HepG2 (cell line): ENCODE measurements at regions not wholly inside any gene's neighbourhood (a gene's known extent, or its start where the extent isn't known, plus 50 kb on each side); places are given as distances from the start of the nearest gene placed in this dataset.

Experiments
- ATAC-seq: fragments of 200-7000 bp; cut with Tn5 transposase; 3 replicates; pipeline ENCODE4 v1.9.1; 2020; ENCODE audit warnings: mild to moderate bottlenecking, moderate library complexity
- BruUV-seq: library from RNA; stranded (reverse); fragments of 400-500 nt; replicated peaks from 2 replicates; lab custom pipeline; 2021; lab: Mats Ljungman, UMichigan
- CTCF ChIA-PET: fragments of 300-600 bp; formaldehyde crosslinking; extraction: SDS; loops from one replicate; lab custom pipeline; 2021; ENCODE audit warnings: low total read pairs, inconsistent platforms, low intra/inter-chr PET ratio; lab: Yijun Ruan, JAX
- POLR2A ChIA-PET: fragments of 350-600 bp; sonication (Branson Sonifier 250); formaldehyde crosslinking; loops from one replicate; lab custom pipeline; 2020; ENCODE audit warnings: antibody characterized with exemption, inconsistent platforms; lab: Yijun Ruan, JAX
- DNase-seq: peaks from one replicate; pipeline ENCODE4 v3.0.0-alpha.2; 2015; ENCODE audit warnings: low spot score
- FAIRE-seq: peaks from 3 replicates; lab custom pipeline; 2011; peaks lifted over from hg19 to GRCh38; lab: Jason Lieb, UNC
- H2AFZ ChIP-seq: one replicate; pipeline ENCODE4 v1.6.1; 2011; ENCODE audit warnings: low read length, inconsistent platforms
- H3K27ac ChIP-seq: fragments of 300-600 bp; 3 replicates; pipeline ENCODE4 v1.8.0; 2011; ENCODE audit warnings: mixed run types, mild to moderate bottlenecking, mixed read lengths, low read length, inconsistent platforms; ENCODE audit not compliant: insufficient read depth; ENCODE audit errors: extremely low read length
- H3K27me3 ChIP-seq, 2 experiments: fragments of 200-600 bp in 1 of 2; 2 replicates in 1 of 2; 3 replicates in 1 of 2; pipeline versions ENCODE4 v1.6.0 to v1.8.0; 2011; ENCODE audit warnings: low read length in 2 of 2, mild to moderate bottlenecking in 2 of 2, moderate library complexity in 2 of 2, inconsistent platforms in 1 of 2; ENCODE audit not compliant: insufficient read depth in 2 of 2, control insufficient read depth in 1 of 2
- H3K36me3 ChIP-seq, 2 experiments: fragments of 200-600 bp in 1 of 2; replicated peaks in 1 of 2; 2 replicates in 1 of 2; 3 replicates in 1 of 2; pipeline versions ENCODE4 v1.5.1 to v1.8.0; 2011; ENCODE audit warnings: low read length in 2 of 2, inconsistent platforms in 1 of 2; ENCODE audit not compliant: insufficient read depth in 2 of 2, control insufficient read depth in 1 of 2
- H3K4me1 ChIP-seq: 2 replicates; pipeline ENCODE4 v1.5.1; 2012; ENCODE audit warnings: low read length, inconsistent platforms; ENCODE audit not compliant: insufficient read depth
- H3K4me2 ChIP-seq: 2 replicates; pipeline ENCODE4 v1.6.0; 2011; ENCODE audit warnings: low read depth, low read length, inconsistent platforms
- H3K4me3 ChIP-seq, 3 experiments: fragments of 200-600 bp in 1 of 3; sonication (generic), shearing (Covaris generic) in 1 of 3; replicated peaks in 1 of 3; 2 replicates each; pipeline ENCODE4 v1.5.1; 2011 to 2016; ENCODE audit warnings: low read length in 3 of 3, inconsistent platforms in 2 of 3, low read depth in 2 of 3, mild to moderate bottlenecking in 2 of 3, control low read depth in 1 of 3, mixed read lengths in 1 of 3; ENCODE audit not compliant: insufficient read depth in 1 of 3
- H3K79me2 ChIP-seq: one replicate; pipeline ENCODE4 v1.6.1; 2011; ENCODE audit warnings: low read length, inconsistent platforms; ENCODE audit not compliant: insufficient read depth
- H3K9ac ChIP-seq: 2 replicates; pipeline ENCODE4 v1.6.0; 2011; ENCODE audit warnings: mild to moderate bottlenecking, low read depth, low read length, inconsistent platforms; ENCODE audit not compliant: insufficient read depth
- H3K9me3 ChIP-seq: 2 replicates; pipeline ENCODE4 v1.5.1; 2012; ENCODE audit warnings: mild to moderate bottlenecking, low read length
- H4K20me1 ChIP-seq: 2 replicates; pipeline ENCODE4 v1.6.0; 2011; ENCODE audit warnings: inconsistent platforms, mild to moderate bottlenecking, low read length, moderate library complexity; ENCODE audit not compliant: insufficient read depth
- ATF7 ChIP-seq, 2 experiments: fragments of 450-650 bp in 1 of 2; sonication (generic) in 1 of 2; formaldehyde crosslinking in 1 of 2; IDR thresholded peaks; 2 replicates each; pipeline versions ENCODE4 v1.4.0 to v1.6.1; 2016 to 2020; ENCODE audit warnings: antibody characterized with exemption in 1 of 2, mild to moderate bottlenecking in 1 of 2, missing genetic modification reagents in 1 of 2
- CREB1 ChIP-seq, 2 experiments: fragments of 450-650 bp in 1 of 2; IDR thresholded peaks; 2 replicates each; pipeline ENCODE4 v1.6.1; 2016 to 2017; ENCODE audit warnings: control low read depth in 1 of 2, mild to moderate bottlenecking in 1 of 2, missing compliant biosample characterization in 1 of 2, missing genetic modification characterization in 1 of 2
- FOSL1 ChIP-seq: sonication (generic); formaldehyde crosslinking; IDR thresholded peaks from 2 replicates; pipeline ENCODE4 v1.9.0; 2021; ENCODE audit warnings: missing genetic modification reagents, borderline replicate concordance
- FOXO1 ChIP-seq: sonication (generic); formaldehyde crosslinking; IDR thresholded peaks from 2 replicates; pipeline ENCODE4 v1.4.0; 2020; ENCODE audit warnings: missing genetic modification reagents
- GTF2F1 ChIP-seq: fragments of 150-350 bp; IDR thresholded peaks from 2 replicates; pipeline ENCODE4 v1.6.1; 2014; ENCODE audit warnings: low read length
- GZF1 ChIP-seq: sonication (generic); formaldehyde crosslinking; IDR thresholded peaks from 2 replicates; pipeline ENCODE4 v1.5.1; 2020; ENCODE audit warnings: mild to moderate bottlenecking, missing genetic modification reagents
- HOXA9 ChIP-seq: sonication (generic); formaldehyde crosslinking; IDR thresholded peaks from 2 replicates; pipeline ENCODE4 v1.8.1; 2022; ENCODE audit warnings: missing genetic modification reagents, mild to moderate bottlenecking, moderate library complexity, borderline replicate concordance
- NBN ChIP-seq: fragments of 450-650 bp; conservative IDR thresholded peaks from 2 replicates; pipeline ENCODE4 v1.6.1; 2017
- NR1H2 ChIP-seq: sonication (generic); formaldehyde crosslinking; IDR thresholded peaks from 2 replicates; pipeline ENCODE4 v1.8.1; 2022; ENCODE audit warnings: low read depth, missing genetic modification reagents, borderline replicate concordance
- PHB2 ChIP-seq: fragments of 450-650 bp; IDR thresholded peaks from 2 replicates; pipeline ENCODE4 v1.6.1; 2018; ENCODE audit not compliant: partially characterized antibody
- PHF8 ChIP-seq: sonication (generic); formaldehyde crosslinking; IDR thresholded peaks from 2 replicates; pipeline ENCODE4 v1.5.0; 2020; ENCODE audit warnings: missing genetic modification reagents
- POLR2G ChIP-seq: fragments of 200-400 bp; formaldehyde crosslinking; IDR thresholded peaks from 2 replicates; pipeline ENCODE4 v1.6.1; 2018; ENCODE audit warnings: mild to moderate bottlenecking, low read depth, low read length, moderate library complexity
- REPIN1 ChIP-seq: sonication (generic); formaldehyde crosslinking; IDR thresholded peaks from 2 replicates; pipeline ENCODE4 v1.8.0; 2022; ENCODE audit warnings: missing genetic modification reagents, low read depth, mild to moderate bottlenecking, borderline replicate concordance
- SRSF9 ChIP-seq: fragments of 200-400 bp; formaldehyde crosslinking; IDR thresholded peaks from 2 replicates; pipeline ENCODE4 v1.6.1; 2018; ENCODE audit warnings: borderline replicate concordance, mild to moderate bottlenecking, low read depth, low read length; ENCODE audit not compliant: insufficient read depth, poor library complexity, severe bottlenecking
- TAF1 ChIP-seq: sonication (generic); formaldehyde crosslinking; IDR thresholded peaks from 2 replicates; pipeline ENCODE4 v1.4.0; 2020; ENCODE audit warnings: missing genetic modification reagents
- ZNF550 ChIP-seq: sonication (generic); formaldehyde crosslinking; IDR thresholded peaks from 2 replicates; pipeline ENCODE4 v1.4.0; 2020; ENCODE audit warnings: mild to moderate bottlenecking, missing genetic modification reagents, borderline replicate concordance
- ZNF773 ChIP-seq: sonication (generic); formaldehyde crosslinking; IDR thresholded peaks from 2 replicates; pipeline ENCODE4 v1.4.0; 2020; ENCODE audit warnings: missing genetic modification reagents, borderline replicate concordance
- ZNF776 ChIP-seq: sonication (generic); formaldehyde crosslinking; IDR thresholded peaks from 2 replicates; pipeline ENCODE4 v1.4.0; 2020; ENCODE audit warnings: mild to moderate bottlenecking, missing genetic modification reagents
- WGBS: methylation state at CpG from one replicate; pipeline ENCODE4 v1.1.6; 2017; ENCODE audit warnings: low lambda C conversion rate; 5-methylcytosine and 5-hydroxymethylcytosine counted together
- in situ Hi-C: cut with HindIII; loops from 2 replicates; pipeline ENCODE4 v1.10.0; 2017; ENCODE audit warnings: low pct_unique_long_range_greater_than_20kb; ENCODE audit not compliant: extremely low pct_ligation_motif_present
- intact Hi-C: fragments of 100-400 bp; cut with micrococcal nuclease; formaldehyde crosslinking; loops from one replicate; pipeline ENCODE4 v1.10.0; 2022; ENCODE audit not compliant: unreplicated experiment
- TF ChIP-seq, protein P1 (sequence below): sonication (generic); formaldehyde crosslinking; IDR thresholded peaks from 2 replicates; pipeline ENCODE4 v1.9.0; 2022; ENCODE audit warnings: missing genetic modification reagents, mild to moderate bottlenecking, borderline replicate concordance
- TF ChIP-seq, protein P2 (sequence below): fragments of 450-650 bp; IDR thresholded peaks from 2 replicates; pipeline ENCODE4 v1.6.1; 2017
- TF ChIP-seq, protein P3 (sequence below): sonication (generic); formaldehyde crosslinking; IDR thresholded peaks from 2 replicates; pipeline ENCODE4 v1.8.1; 2023; ENCODE audit warnings: mild to moderate bottlenecking, missing genetic modification reagents

DNA sequence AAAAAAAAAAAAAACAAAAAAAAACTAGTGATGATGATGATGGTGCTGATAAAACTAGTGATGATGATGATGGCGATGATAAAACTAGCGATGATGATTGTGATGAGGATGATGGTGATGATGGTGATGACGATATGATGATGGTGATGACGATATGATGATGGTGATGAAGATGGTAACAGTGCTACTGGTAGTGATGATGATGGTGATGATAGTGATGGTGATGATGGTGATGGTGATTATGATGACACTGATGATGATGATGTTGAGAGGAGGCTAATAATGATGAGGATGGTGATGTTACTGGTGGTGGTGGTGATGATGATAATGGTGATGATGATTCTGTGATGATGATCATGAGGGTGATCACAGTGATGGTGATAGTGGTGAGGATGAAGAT is 345.5 kb upstream of the CDH4 start (continued):
- peak; percentile 95 for TF ChIP-seq ATF7 (IDR thresholded peaks at IDR 0.05)
- TF ChIP-seq ATF7 (CRISPR knock-in tag; IDR thresholded peaks at IDR 0.05), result no peak
- TF ChIP-seq, protein P1, sequence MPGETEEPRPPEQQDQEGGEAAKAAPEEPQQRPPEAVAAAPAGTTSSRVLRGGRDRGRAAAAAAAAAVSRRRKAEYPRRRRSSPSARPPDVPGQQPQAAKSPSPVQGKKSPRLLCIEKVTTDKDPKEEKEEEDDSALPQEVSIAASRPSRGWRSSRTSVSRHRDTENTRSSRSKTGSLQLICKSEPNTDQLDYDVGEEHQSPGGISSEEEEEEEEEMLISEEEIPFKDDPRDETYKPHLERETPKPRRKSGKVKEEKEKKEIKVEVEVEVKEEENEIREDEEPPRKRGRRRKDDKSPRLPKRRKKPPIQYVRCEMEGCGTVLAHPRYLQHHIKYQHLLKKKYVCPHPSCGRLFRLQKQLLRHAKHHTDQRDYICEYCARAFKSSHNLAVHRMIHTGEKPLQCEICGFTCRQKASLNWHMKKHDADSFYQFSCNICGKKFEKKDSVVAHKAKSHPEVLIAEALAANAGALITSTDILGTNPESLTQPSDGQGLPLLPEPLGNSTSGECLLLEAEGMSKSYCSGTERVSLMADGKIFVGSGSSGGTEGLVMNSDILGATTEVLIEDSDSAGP, result no peak
- no peak for TF ChIP-seq REPIN1 (CRISPR knock-in tag)
- TF ChIP-seq NBN, result 0 out of 2 replicates have a peak, but pooled peaks have one; percentile 66
- TF ChIP-seq PHB2, result peak; percentile 97
- TF ChIP-seq GTF2F1, result no peak
- TF ChIP-seq CREB1 (IDR thresholded peaks at IDR 0.05), result peak; percentile 100
- no peak for TF ChIP-seq CREB1 (CRISPR knock-in tag; IDR thresholded peaks at IDR 0.05)
- TF ChIP-seq, all 625 proteins: peak for 14

DNA sequence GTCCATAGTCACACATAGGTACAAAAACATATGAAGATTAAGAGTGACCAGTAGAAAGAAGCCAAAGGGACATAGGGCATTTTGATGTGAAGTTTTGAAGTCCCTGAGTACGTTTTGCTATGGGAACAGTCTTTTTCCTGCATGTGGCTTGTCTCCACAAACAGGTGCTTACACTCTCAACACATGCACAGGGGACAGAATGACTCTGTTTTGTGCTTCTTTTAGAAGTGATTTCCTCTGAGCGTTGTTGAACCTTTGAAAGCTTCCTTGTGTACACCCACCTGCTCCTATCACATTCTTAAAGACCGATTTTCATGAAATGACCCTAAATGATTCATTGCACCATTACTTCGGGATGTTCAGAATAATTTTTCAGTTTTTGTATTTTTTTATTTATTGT is 338.8 kb upstream of the CDH4 start:
- H3K27ac ChIP-seq, result no peak overlapping the region
- no peak overlapping the region for H2AFZ ChIP-seq
- H3K9me3 ChIP-seq, result peaks cover 48% of the 10 kb centered on the region
- H3K4me3 ChIP-seq, result no peak overlapping the region
- FAIRE-seq, result no peak
- WGBS, result 2% methylated on average over 4 of the region's 4 CpGs
- no peaks in the 10 kb centered on the region for H3K79me2 ChIP-seq
- intact Hi-C loops (no loop called here), in situ Hi-C loops (no loop called here)
- no peaks in the 10 kb centered on the region for H3K36me3 ChIP-seq
- H3K4me1 ChIP-seq, result no peaks in the 10 kb centered on the region
- no peak overlapping the region for H3K9ac ChIP-seq
- no peaks in the 10 kb centered on the region for H4K20me1 ChIP-seq
- ChIA-PET CTCF (no interaction called here), POLR2A (no interaction called here)
- H3K4me2 ChIP-seq, result no peak overlapping the region
- H3K27me3 ChIP-seq, result no peaks in the 10 kb centered on the region
- no TSS peak for BruUV-seq
- no peak for DNase-seq
- ATAC-seq, result no peak
- no peak for TF ChIP-seq PHF8 (CRISPR knock-in tag)
- no peak for TF ChIP-seq FOSL1 (CRISPR knock-in tag)
- no peak for TF ChIP-seq ZNF550 (CRISPR knock-in tag)
- no peak for TF ChIP-seq POLR2G
- no peak for TF ChIP-seq ZNF773 (CRISPR knock-in tag)
- no peak for TF ChIP-seq FOXO1 (CRISPR knock-in tag)
- TF ChIP-seq ZNF776, result no peak
- no peak for TF ChIP-seq TAF1 (CRISPR knock-in tag)
- TF ChIP-seq, protein P2, sequence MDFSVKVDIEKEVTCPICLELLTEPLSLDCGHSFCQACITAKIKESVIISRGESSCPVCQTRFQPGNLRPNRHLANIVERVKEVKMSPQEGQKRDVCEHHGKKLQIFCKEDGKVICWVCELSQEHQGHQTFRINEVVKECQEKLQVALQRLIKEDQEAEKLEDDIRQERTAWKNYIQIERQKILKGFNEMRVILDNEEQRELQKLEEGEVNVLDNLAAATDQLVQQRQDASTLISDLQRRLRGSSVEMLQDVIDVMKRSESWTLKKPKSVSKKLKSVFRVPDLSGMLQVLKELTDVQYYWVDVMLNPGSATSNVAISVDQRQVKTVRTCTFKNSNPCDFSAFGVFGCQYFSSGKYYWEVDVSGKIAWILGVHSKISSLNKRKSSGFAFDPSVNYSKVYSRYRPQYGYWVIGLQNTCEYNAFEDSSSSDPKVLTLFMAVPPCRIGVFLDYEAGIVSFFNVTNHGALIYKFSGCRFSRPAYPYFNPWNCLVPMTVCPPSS, result no peak
- no peak for TF ChIP-seq NR1H2 (CRISPR knock-in tag)
- TF ChIP-seq, protein P3, sequence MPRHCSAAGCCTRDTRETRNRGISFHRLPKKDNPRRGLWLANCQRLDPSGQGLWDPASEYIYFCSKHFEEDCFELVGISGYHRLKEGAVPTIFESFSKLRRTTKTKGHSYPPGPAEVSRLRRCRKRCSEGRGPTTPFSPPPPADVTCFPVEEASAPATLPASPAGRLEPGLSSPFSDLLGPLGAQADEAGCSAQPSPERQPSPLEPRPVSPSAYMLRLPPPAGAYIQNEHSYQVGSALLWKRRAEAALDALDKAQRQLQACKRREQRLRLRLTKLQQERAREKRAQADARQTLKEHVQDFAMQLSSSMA, result no peak
- no peak for TF ChIP-seq SRSF9
- no peak for TF ChIP-seq HOXA9 (CRISPR knock-in tag)
- no peak for TF ChIP-seq GZF1 (CRISPR knock-in tag)
